ENCODE measurements at regions not wholly inside any gene's neighbourhood (a gene's known extent, or its start where the extent isn't known, plus 50 kb on each side); places are given as distances from the start of the nearest gene placed in this dataset.
"Not testable (repeated sequence)": the region's sequence is repeated elsewhere in the genome, so short reads cannot be mapped to it uniquely, and the experiment has no call there.

- Histone ChIP-seq H3K4me3 (ENCODE audit: low read depth, low read length) (no peak overlapping the region), H3K27ac (ENCODE audit: low read depth, low read length) (no peak overlapping the region), H3K4me1 (ENCODE audit: control insufficient read depth, insufficient read depth, low read length) (peaks cover 9% of the 10 kb centered on the region; the same call in 1 of the 2 replicates), H3K9me3 (ENCODE audit: control insufficient read depth, insufficient read depth, low read length) (no peaks in the 10 kb centered on the region), H3K36me3 (ENCODE audit: control insufficient read depth, insufficient read depth, low read length) (no peaks in the 10 kb centered on the region), H3K9ac (ENCODE audit: low read depth, low read length) (no peak overlapping the region), H3K27me3 (ENCODE audit: control insufficient read depth, insufficient read depth, low read length) (no peaks in the 10 kb centered on the region)
These were observed 241.5 kb downstream of the RNF152 start for GRCh38 chr18:61651145-61651879.

DNA sequence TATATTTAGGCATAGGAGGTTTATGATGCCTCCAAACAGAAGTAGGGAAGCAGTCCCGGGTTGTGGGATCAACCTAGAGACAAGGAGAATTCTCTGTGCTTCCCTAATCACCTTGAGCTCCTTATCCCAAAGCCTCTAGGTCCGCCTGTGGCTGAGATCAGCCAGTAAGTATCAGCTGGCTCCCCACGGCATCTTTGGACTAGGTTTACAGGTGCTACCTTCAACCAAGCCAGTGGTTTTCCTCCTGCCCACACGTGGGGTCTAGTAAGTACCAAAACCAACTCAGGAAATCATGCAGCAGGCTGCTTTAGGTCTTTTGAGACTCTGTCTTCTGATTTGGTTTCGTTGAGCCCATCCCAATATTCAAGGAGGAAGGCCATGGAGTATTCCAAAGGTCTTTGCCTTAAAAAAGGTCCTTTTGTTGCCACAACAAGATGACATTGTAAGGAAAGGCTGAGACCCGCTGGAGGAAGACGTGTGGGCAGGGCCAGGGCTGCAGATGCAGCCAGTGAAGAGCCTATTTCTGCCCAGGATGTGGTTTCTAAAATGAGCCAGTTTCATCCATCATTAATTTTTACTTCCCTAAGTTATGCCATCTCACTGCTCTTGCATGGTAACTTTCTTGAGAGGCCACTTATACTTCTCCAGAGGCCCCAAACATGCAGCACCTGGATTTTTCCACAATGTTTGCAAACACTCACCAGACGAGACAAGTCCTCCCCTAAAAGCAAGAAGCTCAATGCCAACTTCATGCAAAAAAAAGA is 248.7 kb downstream of the RNF152 start:
- Histone ChIP-seq H3K4me1 (ENCODE audit: control insufficient read depth, insufficient read depth, low read length) (peaks cover 1% of the 10 kb centered on the region), H3K4me3 (ENCODE audit: low read depth, low read length) (no peak overlapping the region), H3K9me3 (ENCODE audit: control insufficient read depth, insufficient read depth, low read length) (no peaks in the 10 kb centered on the region), H3K27me3 (ENCODE audit: control insufficient read depth, insufficient read depth, low read length) (peaks cover 26% of the 10 kb centered on the region), H3K27ac (ENCODE audit: low read depth, low read length) (no peak overlapping the region), H3K9ac (ENCODE audit: low read depth, low read length) (no peak overlapping the region), H3K36me3 (ENCODE audit: control insufficient read depth, insufficient read depth, low read length) (no peaks in the 10 kb centered on the region)

DNA sequence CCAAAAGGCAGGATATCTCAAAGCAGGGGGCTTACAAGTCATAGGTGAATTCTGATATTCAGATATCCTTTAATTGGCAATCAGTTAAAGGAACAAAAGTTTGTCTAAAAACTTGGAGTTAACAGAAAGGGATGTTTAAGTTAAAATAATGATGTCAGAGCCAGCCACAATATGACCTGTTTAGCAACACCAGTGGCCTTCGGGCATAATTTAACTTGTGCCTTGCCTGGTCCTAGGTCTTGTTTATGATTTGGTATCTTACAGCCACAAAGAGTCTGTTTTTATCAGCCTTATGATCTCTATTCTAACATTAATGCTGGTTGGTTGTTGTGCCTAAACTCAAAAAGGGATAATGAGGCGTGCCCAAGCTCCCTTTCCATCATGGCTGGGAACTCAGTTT is 252.9 kb downstream of the RNF152 start:
- Histone ChIP-seq H3K27me3 (ENCODE audit: control insufficient read depth, insufficient read depth, low read length) (peaks cover 51% of the 10 kb centered on the region), H3K27ac (ENCODE audit: low read depth, low read length) (no peak overlapping the region), H3K4me3 (ENCODE audit: low read depth, low read length) (no peak overlapping the region), H3K9me3 (ENCODE audit: control insufficient read depth, insufficient read depth, low read length) (no peaks in the 10 kb centered on the region), H3K9ac (ENCODE audit: low read depth, low read length) (no peak overlapping the region), H3K36me3 (ENCODE audit: control insufficient read depth, insufficient read depth, low read length) (no peaks in the 10 kb centered on the region), H3K4me1 (ENCODE audit: control insufficient read depth, insufficient read depth, low read length) (peaks cover 30% of the 10 kb centered on the region)

GRCh38 chr18:61637905-61638595 is 254.8 kb downstream of the RNF152 start:
- Histone ChIP-seq H3K36me3 (ENCODE audit: control insufficient read depth, insufficient read depth, low read length) (no peaks in the 10 kb centered on the region), H3K4me1 (ENCODE audit: control insufficient read depth, insufficient read depth, low read length) (peaks cover 30% of the 10 kb centered on the region), H3K27ac (ENCODE audit: low read depth, low read length) (peak overlapping the region; percentile 71), H3K27me3 (ENCODE audit: control insufficient read depth, insufficient read depth, low read length) (peaks cover 45% of the 10 kb centered on the region), H3K9ac (ENCODE audit: low read depth, low read length) (no peak overlapping the region), H3K9me3 (ENCODE audit: control insufficient read depth, insufficient read depth, low read length) (no peaks in the 10 kb centered on the region), H3K4me3 (ENCODE audit: low read depth, low read length) (peak overlapping the region; percentile 23)

GRCh38 chr18:61637319-61637718 is 255.5 kb downstream of the RNF152 start:
- Histone ChIP-seq H3K4me1 (ENCODE audit: control insufficient read depth, insufficient read depth, low read length) (peaks cover 30% of the 10 kb centered on the region), H3K9ac (ENCODE audit: low read depth, low read length) (no peak overlapping the region), H3K36me3 (ENCODE audit: control insufficient read depth, insufficient read depth, low read length) (no peaks in the 10 kb centered on the region), H3K4me3 (ENCODE audit: low read depth, low read length) (peak overlapping the region; percentile 12), H3K27me3 (ENCODE audit: control insufficient read depth, insufficient read depth, low read length) (peaks cover 45% of the 10 kb centered on the region), H3K9me3 (ENCODE audit: control insufficient read depth, insufficient read depth, low read length) (no peaks in the 10 kb centered on the region), H3K27ac (ENCODE audit: low read depth, low read length) (peak overlapping the region; percentile 71)

DNA sequence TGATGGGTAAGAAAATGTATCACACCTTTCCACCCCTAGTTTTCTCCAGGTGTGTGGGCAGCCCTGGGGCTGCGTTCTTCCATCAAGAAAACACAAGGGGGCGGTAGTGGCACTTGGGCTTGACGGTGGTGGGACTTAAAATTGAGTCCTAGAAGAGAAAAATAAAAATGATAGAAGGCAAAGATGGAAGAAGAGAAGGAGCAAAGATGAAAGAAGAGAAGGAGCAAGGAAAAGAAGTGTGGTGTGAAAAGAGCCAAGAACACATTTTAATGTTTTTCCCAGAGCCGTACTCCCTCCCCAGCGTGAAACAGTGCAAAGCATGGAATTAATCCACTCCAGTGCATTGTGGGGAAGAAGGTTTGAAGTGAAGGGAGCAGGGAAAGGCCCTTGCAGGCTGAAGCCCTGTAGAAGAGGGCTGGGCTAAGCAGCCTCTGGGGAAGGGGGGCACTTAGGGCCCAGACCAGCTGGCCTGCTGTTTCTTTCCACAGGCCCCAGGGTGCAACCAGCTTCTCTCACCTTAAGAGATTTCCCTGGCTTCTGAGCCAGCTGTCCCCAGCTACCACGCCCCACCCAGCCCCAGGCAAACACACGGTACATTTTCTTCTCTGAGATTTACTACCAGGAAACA is 256.8 kb downstream of the RNF152 start:
- Histone ChIP-seq H3K9me3 (ENCODE audit: control insufficient read depth, insufficient read depth, low read length) (no peaks in the 10 kb centered on the region), H3K4me3 (ENCODE audit: low read depth, low read length) (no peak overlapping the region), H3K27me3 (ENCODE audit: control insufficient read depth, insufficient read depth, low read length) (peaks cover 42% of the 10 kb centered on the region), H3K27ac (ENCODE audit: low read depth, low read length) (no peak overlapping the region), H3K36me3 (ENCODE audit: control insufficient read depth, insufficient read depth, low read length) (no peaks in the 10 kb centered on the region), H3K4me1 (ENCODE audit: control insufficient read depth, insufficient read depth, low read length) (peaks cover 30% of the 10 kb centered on the region), H3K9ac (ENCODE audit: low read depth, low read length) (no peak overlapping the region)

GRCh38 chr18:61628085-61628484 is 264.7 kb downstream of the RNF152 start:
- Histone ChIP-seq H3K9ac (ENCODE audit: low read depth, low read length) (no peak overlapping the region), H3K27ac (ENCODE audit: low read depth, low read length) (no peak overlapping the region), H3K27me3 (ENCODE audit: control insufficient read depth, insufficient read depth, low read length) (no peaks in the 10 kb centered on the region), H3K4me1 (ENCODE audit: control insufficient read depth, insufficient read depth, low read length) (no peaks in the 10 kb centered on the region), H3K36me3 (ENCODE audit: control insufficient read depth, insufficient read depth, low read length) (no peaks in the 10 kb centered on the region), H3K9me3 (ENCODE audit: control insufficient read depth, insufficient read depth, low read length) (peaks cover 14% of the 10 kb centered on the region), H3K4me3 (ENCODE audit: low read depth, low read length) (no peak overlapping the region)

- not testable (repeated sequence) for H3K9ac ChIP-seq (ENCODE audit: low read depth, low read length)
These were observed 268.2 kb downstream of the RNF152 start for GRCh38 chr18:61624631-61625030.

DNA sequence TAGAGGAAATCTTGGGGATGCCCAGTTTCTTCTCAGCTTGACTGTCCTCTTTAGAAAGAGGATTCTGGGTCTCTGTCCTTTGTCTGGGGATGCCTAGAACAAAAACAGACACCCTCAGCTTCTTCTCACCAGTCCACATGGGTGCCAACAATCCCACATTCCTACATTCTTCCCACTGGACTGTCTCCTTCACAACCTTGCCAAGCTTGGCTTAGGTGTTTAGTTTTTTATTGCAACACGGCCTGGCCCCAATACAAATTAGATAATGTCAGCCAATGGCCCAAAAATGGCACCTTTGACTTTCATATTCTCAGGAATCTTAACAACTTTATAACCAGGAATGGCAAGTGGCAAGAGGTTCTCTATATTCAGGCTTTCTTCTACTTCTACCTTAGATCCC is 273.0 kb downstream of the RNF152 start:
- Histone ChIP-seq H3K27ac (ENCODE audit: low read depth, low read length) (no peak overlapping the region), H3K36me3 (ENCODE audit: control insufficient read depth, insufficient read depth, low read length) (no peaks in the 10 kb centered on the region), H3K9ac (ENCODE audit: low read depth, low read length) (no peak overlapping the region), H3K4me3 (ENCODE audit: low read depth, low read length) (no peak overlapping the region), H3K27me3 (ENCODE audit: control insufficient read depth, insufficient read depth, low read length) (no peaks in the 10 kb centered on the region), H3K4me1 (ENCODE audit: control insufficient read depth, insufficient read depth, low read length) (peaks cover 8% of the 10 kb centered on the region), H3K9me3 (ENCODE audit: control insufficient read depth, insufficient read depth, low read length) (peaks cover 11% of the 10 kb centered on the region; the same call in 1 of the 2 replicates)

More at GRCh38 chr18:61624631-61625030, 268.2 kb downstream of the RNF152 start:
- not testable (repeated sequence) for H3K4me3 ChIP-seq (ENCODE audit: low read depth, low read length); H3K36me3 ChIP-seq (ENCODE audit: control insufficient read depth, insufficient read depth, low read length); H3K27ac ChIP-seq (ENCODE audit: low read depth, low read length); H3K4me1 ChIP-seq (ENCODE audit: control insufficient read depth, insufficient read depth, low read length); H3K27me3 ChIP-seq (ENCODE audit: control insufficient read depth, insufficient read depth, low read length)
- peaks cover 16% of the 10 kb centered on the region for H3K9me3 ChIP-seq (ENCODE audit: control insufficient read depth, insufficient read depth, low read length)

DNA sequence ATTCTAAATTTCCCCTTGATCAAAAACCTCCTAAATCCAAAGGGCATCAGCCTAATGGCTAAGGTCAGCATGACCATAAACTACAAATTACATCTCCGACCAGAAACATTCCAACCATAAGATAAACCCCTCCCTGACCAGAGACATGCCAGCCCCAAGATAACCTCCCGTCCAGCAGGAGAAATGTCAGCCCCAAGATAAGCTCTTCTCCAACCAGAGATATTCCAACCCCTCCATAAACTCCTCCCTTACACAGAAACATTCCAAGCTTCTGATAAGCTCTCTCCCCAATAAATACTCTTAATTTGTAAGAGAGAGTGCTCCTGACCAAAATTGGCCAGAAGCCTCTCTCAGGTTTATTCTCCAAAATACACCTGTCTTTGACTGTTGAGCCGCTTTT is 274.0 kb downstream of the RNF152 start:
- Histone ChIP-seq H3K27ac (ENCODE audit: low read depth, low read length) (no peak overlapping the region), H3K4me3 (ENCODE audit: low read depth, low read length) (no peak overlapping the region)

More for the DNA sequence above, 274.0 kb downstream of the RNF152 start:
- H3K4me1 ChIP-seq (ENCODE audit: control insufficient read depth, insufficient read depth, low read length), result peaks cover 8% of the 10 kb centered on the region
- no peaks in the 10 kb centered on the region for H3K27me3 ChIP-seq (ENCODE audit: control insufficient read depth, insufficient read depth, low read length)
- H3K36me3 ChIP-seq (ENCODE audit: control insufficient read depth, insufficient read depth, low read length), result no peaks in the 10 kb centered on the region
- no peak overlapping the region for H3K9ac ChIP-seq (ENCODE audit: low read depth, low read length)
- peaks cover 19% of the 10 kb centered on the region for H3K9me3 ChIP-seq (ENCODE audit: control insufficient read depth, insufficient read depth, low read length)
